Gastroesophageal sphincter (tissue), 3 donors: ENCODE measurements at regions not wholly inside any gene's neighbourhood (a gene's known extent, or its start where the extent isn't known, plus 50 kb on each side); places are given as distances from the start of the nearest gene placed in this dataset.

ENCODE experiments used
- POLR2AphosphoS5 ChIP-seq: sonication (generic); formaldehyde crosslinking; IDR thresholded peaks from one replicate; pipeline ENCODE4 v1.6.1; 2017; ENCODE audit warnings: antibody characterized with exemption
- TF ChIP-seq, protein P1 (sequence below), 4 experiments: fragments of 200-600 bp in 2 of 4; fragments of 450-650 bp in 2 of 4; sonication (generic) in 1 of 4; IDR thresholded peaks; one replicate each; pipeline ENCODE4 v1.5.1; 2017 to 2019; ENCODE audit warnings: antibody characterized with exemption in 4 of 4, mild to moderate bottlenecking in 2 of 4, moderate library complexity in 2 of 4

DNA sequence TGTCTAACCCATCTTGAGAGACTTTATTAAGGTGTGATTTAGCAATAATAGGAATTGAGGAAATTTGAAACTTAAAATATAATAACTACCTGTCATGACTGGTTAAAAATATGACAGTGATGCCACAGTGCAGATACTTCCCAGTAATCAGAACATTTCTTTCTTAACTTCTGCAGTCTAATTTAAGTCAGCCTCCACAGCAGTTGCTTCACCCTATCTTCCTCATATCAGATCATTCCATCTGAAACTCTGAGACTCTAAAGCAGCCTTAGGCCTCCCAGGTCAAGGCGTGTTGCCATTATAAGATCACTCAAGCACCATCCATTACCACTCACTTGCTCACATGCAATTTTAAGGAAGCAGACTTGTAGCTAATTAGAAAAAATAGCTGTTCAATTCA, 302.2 kb downstream of the AASDHPPT start:
- TF ChIP-seq, protein P1, sequence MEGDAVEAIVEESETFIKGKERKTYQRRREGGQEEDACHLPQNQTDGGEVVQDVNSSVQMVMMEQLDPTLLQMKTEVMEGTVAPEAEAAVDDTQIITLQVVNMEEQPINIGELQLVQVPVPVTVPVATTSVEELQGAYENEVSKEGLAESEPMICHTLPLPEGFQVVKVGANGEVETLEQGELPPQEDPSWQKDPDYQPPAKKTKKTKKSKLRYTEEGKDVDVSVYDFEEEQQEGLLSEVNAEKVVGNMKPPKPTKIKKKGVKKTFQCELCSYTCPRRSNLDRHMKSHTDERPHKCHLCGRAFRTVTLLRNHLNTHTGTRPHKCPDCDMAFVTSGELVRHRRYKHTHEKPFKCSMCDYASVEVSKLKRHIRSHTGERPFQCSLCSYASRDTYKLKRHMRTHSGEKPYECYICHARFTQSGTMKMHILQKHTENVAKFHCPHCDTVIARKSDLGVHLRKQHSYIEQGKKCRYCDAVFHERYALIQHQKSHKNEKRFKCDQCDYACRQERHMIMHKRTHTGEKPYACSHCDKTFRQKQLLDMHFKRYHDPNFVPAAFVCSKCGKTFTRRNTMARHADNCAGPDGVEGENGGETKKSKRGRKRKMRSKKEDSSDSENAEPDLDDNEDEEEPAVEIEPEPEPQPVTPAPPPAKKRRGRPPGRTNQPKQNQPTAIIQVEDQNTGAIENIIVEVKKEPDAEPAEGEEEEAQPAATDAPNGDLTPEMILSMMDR (IDR thresholded peaks at IDR 0.05) = no peak
- no peak for TF ChIP-seq POLR2AphosphoS5
